PC-3 (cell line): ENCODE measurements at regions not wholly inside any gene's neighbourhood (a gene's known extent, or its start where the extent isn't known, plus 50 kb on each side); places are given as distances from the start of the nearest gene placed in this dataset.

ENCODE experiments used
- ATAC-seq: fragments of 200-7000 bp; cut with Tn5 transposase; 2 replicates; pipeline ENCODE4 v1.9.1; 2020; ENCODE audit warnings: mild to moderate bottlenecking, moderate library complexity
- BruUV-seq: library from RNA; stranded (reverse); fragments of 400-500 nt; replicated peaks from 2 replicates; lab custom pipeline; 2021; lab: Mats Ljungman, UMichigan
- CTCF ChIA-PET: fragments of 300-600 bp; sonication (Branson Sonifier 250); formaldehyde crosslinking; loops from one replicate; lab custom pipeline; 2022; ENCODE audit warnings: antibody characterized with exemption; lab: Charles Lee
- POLR2A ChIA-PET: fragments of 300-600 bp; sonication (Branson Sonifier 250); formaldehyde crosslinking; loops from one replicate; lab custom pipeline; 2022; ENCODE audit warnings: antibody characterized with exemption; ENCODE audit not compliant: unreplicated experiment; lab: Charles Lee
- DNase-seq: peaks from one replicate; pipeline ENCODE4 v3.0.0-alpha.2; 2015
- H2AFZ ChIP-seq: fragments of 300-600 bp; sonication (generic); 2 replicates; pipeline ENCODE4 v1.6.0; 2016; ENCODE audit warnings: antibody characterized with exemption, low read length
- H3F3A ChIP-seq: fragments of 300-600 bp; sonication (generic); one replicate; pipeline ENCODE4 v1.6.0; 2017; ENCODE audit warnings: antibody characterized with exemption, low read length, control low read depth, mild to moderate bottlenecking; ENCODE audit not compliant: unreplicated experiment
- H3K27ac ChIP-seq: fragments of 300-600 bp; sonication (generic); 2 replicates; pipeline ENCODE4 v1.5.1; 2016; ENCODE audit warnings: mild to moderate bottlenecking, low read length
- H3K27me3 ChIP-seq: fragments of 300-600 bp; sonication (generic); 2 replicates; pipeline ENCODE4 v1.6.1; 2016; ENCODE audit warnings: low read length, mixed read lengths
- H3K36me3 ChIP-seq: fragments of 300-600 bp; sonication (generic); 2 replicates; pipeline ENCODE4 v1.6.1; 2016; ENCODE audit warnings: low read depth, mixed run types, low read length, mixed read lengths
- H3K4me1 ChIP-seq: fragments of 300-600 bp; sonication (generic); 2 replicates; pipeline ENCODE4 v1.5.1; 2016; ENCODE audit warnings: low read length; ENCODE audit not compliant: insufficient read depth
- H3K4me2 ChIP-seq: fragments of 300-600 bp; sonication (generic); 2 replicates; pipeline ENCODE4 v1.6.0; 2016; ENCODE audit warnings: low read length
- H3K4me3 ChIP-seq: fragments of 300-600 bp; sonication (generic); 2 replicates; pipeline ENCODE4 v1.5.1; 2016; ENCODE audit warnings: mild to moderate bottlenecking, low read length, mixed read lengths
- H3K79me2 ChIP-seq: fragments of 300-600 bp; sonication (generic); 2 replicates; pipeline ENCODE4 v1.6.1; 2017; ENCODE audit warnings: low read length, mixed read lengths
- H3K9ac ChIP-seq: fragments of 300-600 bp; sonication (generic); 2 replicates; pipeline ENCODE4 v1.6.0; 2016; ENCODE audit warnings: mild to moderate bottlenecking, low read length
- H3K9me2 ChIP-seq: fragments of 300-600 bp; sonication (generic); replicated peaks from 2 replicates; pipeline ENCODE4 v1.6.1; 2016; ENCODE audit warnings: mixed run types, low read length, mixed read lengths
- H3K9me3 ChIP-seq: fragments of 300-600 bp; sonication (generic); 2 replicates; pipeline ENCODE4 v1.6.1; 2016; ENCODE audit warnings: low read length, mixed read lengths
- H4K20me1 ChIP-seq: fragments of 300-600 bp; sonication (generic); 2 replicates; pipeline ENCODE4 v1.6.1; 2016; ENCODE audit warnings: low read length, mixed read lengths
- EZH2 ChIP-seq: fragments of 300-600 bp; sonication (generic); IDR thresholded peaks from one replicate; pipeline ENCODE4 v1.6.1; 2017; ENCODE audit warnings: antibody characterized with exemption, mild to moderate bottlenecking, low read length; ENCODE audit not compliant: unreplicated experiment
- EZH2phosphoT487 ChIP-seq: fragments of 300-600 bp; sonication (generic); IDR thresholded peaks from 2 replicates; pipeline ENCODE4 v1.6.1; 2018; ENCODE audit warnings: mild to moderate bottlenecking, antibody characterized with exemption, low read length, borderline replicate concordance
- intact Hi-C: fragments of 100-400 bp; cut with micrococcal nuclease; formaldehyde crosslinking; loops from 2 replicates; pipeline ENCODE4 v1.9.0; 2023
- TF ChIP-seq, protein P1 (sequence below): fragments of 300-600 bp; sonication (generic); conservative IDR thresholded peaks from 2 replicates; pipeline ENCODE4 v1.5.1; 2017; ENCODE audit warnings: antibody characterized with exemption, low read depth, mild to moderate bottlenecking, low read length

DNA sequence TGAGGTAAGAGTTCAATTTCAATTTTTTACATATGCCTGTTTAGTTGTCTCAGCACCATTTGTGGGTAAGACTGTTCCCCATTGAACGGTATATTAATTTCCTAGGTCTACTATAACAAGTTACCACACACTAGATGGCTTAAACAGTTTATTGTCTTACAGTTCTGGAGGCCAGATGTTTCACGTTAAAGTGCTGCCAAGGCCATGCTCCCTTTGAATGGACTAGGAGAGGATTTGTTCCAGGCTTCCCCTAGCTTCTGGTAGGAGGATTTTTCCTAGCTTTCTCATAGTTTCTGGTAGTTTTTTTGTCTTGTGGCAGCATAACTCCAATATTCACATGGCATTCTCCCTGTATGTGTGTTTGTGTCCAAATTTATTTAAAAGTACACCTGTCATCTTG lies 149.3 kb upstream of the CYSLTR1 start:
- ATAC-seq (no peak), DNase-seq (no peak)
- H3K9me3 ChIP-seq, result no peaks in the 10 kb centered on the region
- POLR2A ChIA-PET, result no interaction called here
- no peaks in the 10 kb centered on the region for H3K27me3 ChIP-seq
- no peak overlapping the region for H2AFZ ChIP-seq
- H3K9ac ChIP-seq, result no peak overlapping the region
- H4K20me1 ChIP-seq, result no peaks in the 10 kb centered on the region
- no peaks in the 10 kb centered on the region for H3K9me2 ChIP-seq
- H3K79me2 ChIP-seq, result no peaks in the 10 kb centered on the region
- TF ChIP-seq, protein P1, sequence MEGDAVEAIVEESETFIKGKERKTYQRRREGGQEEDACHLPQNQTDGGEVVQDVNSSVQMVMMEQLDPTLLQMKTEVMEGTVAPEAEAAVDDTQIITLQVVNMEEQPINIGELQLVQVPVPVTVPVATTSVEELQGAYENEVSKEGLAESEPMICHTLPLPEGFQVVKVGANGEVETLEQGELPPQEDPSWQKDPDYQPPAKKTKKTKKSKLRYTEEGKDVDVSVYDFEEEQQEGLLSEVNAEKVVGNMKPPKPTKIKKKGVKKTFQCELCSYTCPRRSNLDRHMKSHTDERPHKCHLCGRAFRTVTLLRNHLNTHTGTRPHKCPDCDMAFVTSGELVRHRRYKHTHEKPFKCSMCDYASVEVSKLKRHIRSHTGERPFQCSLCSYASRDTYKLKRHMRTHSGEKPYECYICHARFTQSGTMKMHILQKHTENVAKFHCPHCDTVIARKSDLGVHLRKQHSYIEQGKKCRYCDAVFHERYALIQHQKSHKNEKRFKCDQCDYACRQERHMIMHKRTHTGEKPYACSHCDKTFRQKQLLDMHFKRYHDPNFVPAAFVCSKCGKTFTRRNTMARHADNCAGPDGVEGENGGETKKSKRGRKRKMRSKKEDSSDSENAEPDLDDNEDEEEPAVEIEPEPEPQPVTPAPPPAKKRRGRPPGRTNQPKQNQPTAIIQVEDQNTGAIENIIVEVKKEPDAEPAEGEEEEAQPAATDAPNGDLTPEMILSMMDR, result no peak
- no peak overlapping the region for H3K4me3 ChIP-seq
- CTCF ChIA-PET, result no interaction called here
- no peaks in the 10 kb centered on the region for H3F3A ChIP-seq
- no peak overlapping the region for H3K4me2 ChIP-seq
- intact Hi-C loops, result no loop called here
- no peaks in the 10 kb centered on the region for H3K36me3 ChIP-seq
- no TSS peak for BruUV-seq
- H3K27ac ChIP-seq, result no peak overlapping the region
- H3K4me1 ChIP-seq, result no peaks in the 10 kb centered on the region

DNA sequence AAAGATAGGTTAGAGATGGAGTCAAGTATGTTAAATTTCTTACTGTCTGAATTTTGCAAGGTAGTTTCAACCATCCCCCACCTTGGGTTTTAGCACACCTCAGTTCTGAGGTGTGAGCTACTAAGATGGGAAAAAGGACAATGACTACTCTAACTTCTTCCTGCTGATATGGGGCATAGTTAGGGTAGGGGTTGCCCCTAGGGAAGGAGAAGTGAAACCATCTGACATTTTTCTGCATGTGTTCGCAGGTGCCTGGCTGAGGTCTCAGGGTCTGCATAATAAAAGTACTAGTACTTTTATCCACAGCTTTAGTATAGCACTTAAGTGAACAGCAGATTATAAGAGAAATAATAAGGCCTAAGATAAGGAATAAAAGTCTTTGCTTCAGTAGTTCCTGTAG lies 129.5 kb upstream of the CYSLTR1 start:
- Histone ChIP-seq H3K79me2 (no peaks in the 10 kb centered on the region), H3K4me1 (peaks cover 25% of the 10 kb centered on the region), H3K4me3 (no peak overlapping the region), H2AFZ (no peak overlapping the region), H4K20me1 (no peaks in the 10 kb centered on the region), H3K4me2 (no peak overlapping the region), H3K9me3 (no peaks in the 10 kb centered on the region), H3K27me3 (no peaks in the 10 kb centered on the region), H3K36me3 (no peaks in the 10 kb centered on the region), H3K27ac (no peak overlapping the region), H3F3A (no peaks in the 10 kb centered on the region), H3K9ac (no peak overlapping the region), H3K9me2 (no peaks in the 10 kb centered on the region)
- no TSS peak for BruUV-seq
- no peak for DNase-seq
- intact Hi-C loops, result loop anchor here (5.0 to 10.0 kb wide), 2 partner anchors 58 to 80 kb away; no protein-coding TSS in a partner anchor
- ATAC-seq, result no peak
- TF ChIP-seq, protein P1, result no peak
- TF ChIP-seq EZH2phosphoT487 (no peak), EZH2 (no peak)
- CTCF ChIA-PET, result no interaction called here
- POLR2A ChIA-PET, result no interaction called here

DNA sequence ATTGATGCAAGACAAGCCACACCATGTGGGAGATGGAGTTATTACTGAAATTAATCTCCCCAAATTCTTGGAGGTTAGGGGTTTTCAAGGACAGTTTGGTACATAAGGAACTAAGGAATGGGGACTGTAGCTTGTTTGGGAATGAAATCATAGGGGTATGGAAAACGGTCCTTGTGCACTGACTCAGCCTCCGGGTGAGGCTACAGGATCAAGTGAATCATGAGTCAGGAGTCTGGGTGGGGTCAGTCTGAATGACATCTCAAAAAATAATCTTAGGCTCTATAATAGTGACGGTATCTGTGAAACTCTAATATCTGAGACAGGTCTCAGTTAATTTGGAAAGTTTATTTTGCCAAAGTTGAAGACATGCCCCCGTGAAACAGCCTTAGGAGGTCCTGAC lies 128.5 kb upstream of the CYSLTR1 start:
- TF ChIP-seq EZH2, result no peak
- TF ChIP-seq EZH2phosphoT487, result no peak
- TF ChIP-seq, protein P1, result no peak
- H2AFZ ChIP-seq, result no peak overlapping the region
- H3K4me1 ChIP-seq, result peaks cover 27% of the 10 kb centered on the region
- peak overlapping the region; percentile 28; the same call in 1 of the 2 replicates for H3K27ac ChIP-seq
- H3K36me3 ChIP-seq, result no peaks in the 10 kb centered on the region
- no peaks in the 10 kb centered on the region for H3K27me3 ChIP-seq
- CTCF ChIA-PET, result no interaction called here
- BruUV-seq, result no TSS peak
- H3K4me2 ChIP-seq, result peak overlapping the region; percentile 57; the same call in 1 of the 2 replicates
- peak; percentile 97 for ATAC-seq
- H4K20me1 ChIP-seq, result no peaks in the 10 kb centered on the region
- intact Hi-C loops, result loop anchor here (5.0 to 10.0 kb wide), 2 partner anchors 59 to 79 kb away; no protein-coding TSS in a partner anchor
- DNase-seq, result peak; percentile 77
- H3K9me2 ChIP-seq, result no peaks in the 10 kb centered on the region
- POLR2A ChIA-PET, result no interaction called here
- no peaks in the 10 kb centered on the region for H3K9me3 ChIP-seq
- H3F3A ChIP-seq, result no peaks in the 10 kb centered on the region
- H3K4me3 ChIP-seq, result no peak overlapping the region
- no peak overlapping the region; the same call in 1 of the 2 replicates for H3K9ac ChIP-seq
- no peaks in the 10 kb centered on the region for H3K79me2 ChIP-seq
